ENCODE measurements at regions not wholly inside any gene's neighbourhood (a gene's known extent, or its start where the extent isn't known, plus 50 kb on each side); places are given as distances from the start of the nearest gene placed in this dataset.

GRCh38 chr3:144770281-144770680, 798.7 kb downstream of the DIPK2A start:
- Mint-ChIP-seq H3K9me3 (ENCODE audit: unreplicated experiment) (no peaks in the 10 kb centered on the region), H3K27me3 (ENCODE audit: unreplicated experiment) (no peaks in the 10 kb centered on the region), H3K4me1 (ENCODE audit: low read depth, unreplicated experiment) (no peaks in the 10 kb centered on the region), H3K27ac (ENCODE audit: unreplicated experiment) (no peak overlapping the region), H3K4me3 (ENCODE audit: unreplicated experiment) (no peak overlapping the region), H3K36me3 (ENCODE audit: unreplicated experiment) (no peaks in the 10 kb centered on the region)
- DNase-seq, result no peak
- TF ChIP-seq CTCF (IDR thresholded peaks at IDR 0.05; ENCODE audit: partially characterized antibody, unreplicated experiment), result no peak

- no peaks in the 10 kb centered on the region for H3K36me3 Mint-ChIP-seq (ENCODE audit: unreplicated experiment)
- no peaks in the 10 kb centered on the region for H3K27me3 Mint-ChIP-seq (ENCODE audit: unreplicated experiment)
- H3K4me1 Mint-ChIP-seq (ENCODE audit: low read depth, unreplicated experiment), result no peaks in the 10 kb centered on the region
- peak; percentile 66 for TF ChIP-seq CTCF (IDR thresholded peaks at IDR 0.05; ENCODE audit: partially characterized antibody, unreplicated experiment)
- no peaks in the 10 kb centered on the region for H3K9me3 Mint-ChIP-seq (ENCODE audit: unreplicated experiment)
- no peak for DNase-seq
- no peak overlapping the region for H3K4me3 Mint-ChIP-seq (ENCODE audit: unreplicated experiment)
- no peak overlapping the region for H3K27ac Mint-ChIP-seq (ENCODE audit: unreplicated experiment)
These were observed 799.3 kb downstream of the DIPK2A start for GRCh38 chr3:144770915-144771351.

- H3K36me3 Mint-ChIP-seq (ENCODE audit: unreplicated experiment), result no peaks in the 10 kb centered on the region
- no peaks in the 10 kb centered on the region for H3K4me1 Mint-ChIP-seq (ENCODE audit: low read depth, unreplicated experiment)
- no peaks in the 10 kb centered on the region for H3K27me3 Mint-ChIP-seq (ENCODE audit: unreplicated experiment)
- no peak overlapping the region for H3K27ac Mint-ChIP-seq (ENCODE audit: unreplicated experiment)
- DNase-seq, result no peak
- no peak overlapping the region for H3K4me3 Mint-ChIP-seq (ENCODE audit: unreplicated experiment)
- no peak for TF ChIP-seq CTCF (IDR thresholded peaks at IDR 0.05; ENCODE audit: partially characterized antibody, unreplicated experiment)
- H3K9me3 Mint-ChIP-seq (ENCODE audit: unreplicated experiment), result no peaks in the 10 kb centered on the region
These were observed 799.8 kb downstream of the DIPK2A start for GRCh38 chr3:144771381-144771870.

GRCh38 chr3:144772372-144772771, 800.7 kb downstream of the DIPK2A start:
- Mint-ChIP-seq H3K9me3 (ENCODE audit: unreplicated experiment) (no peaks in the 10 kb centered on the region), H3K27me3 (ENCODE audit: unreplicated experiment) (no peaks in the 10 kb centered on the region), H3K4me3 (ENCODE audit: unreplicated experiment) (no peak overlapping the region), H3K4me1 (ENCODE audit: low read depth, unreplicated experiment) (no peaks in the 10 kb centered on the region), H3K36me3 (ENCODE audit: unreplicated experiment) (no peaks in the 10 kb centered on the region), H3K27ac (ENCODE audit: unreplicated experiment) (no peak overlapping the region)
- no peak for DNase-seq
- TF ChIP-seq CTCF (IDR thresholded peaks at IDR 0.05; ENCODE audit: partially characterized antibody, unreplicated experiment), result no peak

- Mint-ChIP-seq H3K27me3 (ENCODE audit: unreplicated experiment) (no peaks in the 10 kb centered on the region), H3K27ac (ENCODE audit: unreplicated experiment) (no peak overlapping the region), H3K9me3 (ENCODE audit: unreplicated experiment) (no peaks in the 10 kb centered on the region), H3K36me3 (ENCODE audit: unreplicated experiment) (no peaks in the 10 kb centered on the region), H3K4me1 (ENCODE audit: low read depth, unreplicated experiment) (no peaks in the 10 kb centered on the region), H3K4me3 (ENCODE audit: unreplicated experiment) (no peak overlapping the region)
- DNase-seq, result no peak
- TF ChIP-seq CTCF (IDR thresholded peaks at IDR 0.05; ENCODE audit: partially characterized antibody, unreplicated experiment), result no peak
These were observed 801.7 kb downstream of the DIPK2A start for GRCh38 chr3:144773350-144773749.

Measured in glutamatergic neuron (in vitro differentiated cells).